HG03108 (cell line): ENCODE measurements at regions not wholly inside any gene's neighbourhood (a gene's known extent, or its start where the extent isn't known, plus 50 kb on each side); places are given as distances from the start of the nearest gene placed in this dataset.
"Not testable (repeated sequence)": the region's sequence is repeated elsewhere in the genome, so short reads cannot be mapped to it uniquely, and the experiment has no call there.

Experiments used
- ATAC-seq: cut with Tn5 transposase; IDR thresholded peaks from one replicate; pipeline ENCODE4 v1.9.1; 2021; ENCODE audit warnings: moderate library complexity; ENCODE audit not compliant: unreplicated experiment

DNA sequence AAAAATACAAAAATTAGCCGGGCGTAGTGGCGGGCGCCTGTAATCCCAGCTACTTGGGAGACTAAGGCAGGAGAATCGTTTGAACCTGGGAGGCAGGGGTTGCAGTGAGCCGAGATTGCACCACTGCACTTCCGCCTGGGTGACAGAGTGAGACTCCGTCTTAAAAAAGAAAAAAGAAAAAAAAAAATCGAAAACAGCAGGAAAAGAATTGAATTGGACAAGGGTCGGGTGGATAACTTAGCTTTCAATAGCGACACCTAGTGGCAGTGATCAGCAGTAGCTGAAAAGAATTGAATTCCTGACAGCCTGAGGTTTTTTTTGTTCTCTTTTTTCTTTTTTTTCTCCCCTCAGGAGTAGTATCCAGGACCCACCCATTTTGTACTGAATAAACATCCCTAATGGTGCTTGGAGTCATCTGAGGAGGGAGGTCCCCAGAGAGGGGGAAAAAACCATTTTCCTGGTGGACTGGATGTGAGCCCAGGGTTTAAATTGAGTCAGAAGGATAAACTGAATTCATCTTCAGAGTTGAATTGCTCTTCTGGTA lies 55.1 kb downstream of the CYCS start:
- no peak for ATAC-seq

DNA sequence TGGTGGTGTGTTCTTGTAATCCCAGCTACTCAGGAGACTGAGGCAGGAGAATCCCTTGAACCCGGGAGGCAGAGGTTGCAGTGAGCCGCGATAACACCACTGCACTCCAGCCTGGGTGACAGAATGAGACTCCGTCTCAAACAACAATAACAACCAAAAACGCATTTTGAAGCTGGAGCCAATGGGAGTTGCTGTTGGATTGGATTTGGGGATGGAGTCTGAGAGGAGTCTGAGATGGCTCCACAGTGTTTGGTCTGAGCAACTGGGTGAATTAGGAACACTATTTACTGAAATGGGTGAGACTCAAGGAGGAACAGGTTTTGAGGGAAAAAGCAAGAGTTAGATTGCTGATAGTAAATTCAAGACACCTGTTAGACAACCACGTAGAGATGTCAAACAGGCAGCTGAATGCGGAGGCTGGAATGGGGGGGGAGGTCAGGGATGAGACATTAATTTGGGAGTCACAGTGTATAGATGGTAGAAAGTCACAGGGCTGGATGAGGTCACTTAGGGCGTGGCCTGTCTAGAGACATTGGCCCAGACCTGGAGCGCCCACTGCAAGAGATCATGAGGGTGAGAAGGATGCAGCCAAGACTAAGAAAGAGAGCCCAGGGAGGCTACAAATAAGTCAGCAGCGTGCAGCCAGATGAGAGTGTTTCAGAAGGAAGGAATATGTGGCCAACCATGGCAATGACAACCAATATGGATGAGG lies 56.4 kb downstream of the CYCS start:
- no peak for ATAC-seq

- ATAC-seq = no peak
Observed at GRCh38 chr7:25067726-25068501, 57.1 kb downstream of the CYCS start.

DNA sequence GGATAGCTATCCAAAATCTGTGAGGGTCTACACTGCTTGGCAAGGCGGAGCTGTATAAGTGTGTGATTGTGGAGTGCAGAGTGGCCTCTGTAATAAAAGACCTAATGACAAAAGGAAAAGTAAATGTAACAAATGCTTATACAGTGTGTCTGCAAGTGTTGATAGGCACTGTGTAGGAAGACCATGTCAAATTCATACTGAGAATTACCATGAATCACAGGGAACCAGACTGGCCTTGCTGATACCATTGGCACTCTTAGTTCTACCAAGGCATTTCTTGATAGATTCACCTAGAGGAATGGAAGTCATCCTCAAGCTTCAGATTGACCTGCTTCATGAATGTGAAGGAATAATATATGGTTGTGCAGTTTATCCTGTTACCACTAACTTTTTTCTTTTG lies 58.8 kb downstream of the CYCS start:
- no peak for ATAC-seq

DNA sequence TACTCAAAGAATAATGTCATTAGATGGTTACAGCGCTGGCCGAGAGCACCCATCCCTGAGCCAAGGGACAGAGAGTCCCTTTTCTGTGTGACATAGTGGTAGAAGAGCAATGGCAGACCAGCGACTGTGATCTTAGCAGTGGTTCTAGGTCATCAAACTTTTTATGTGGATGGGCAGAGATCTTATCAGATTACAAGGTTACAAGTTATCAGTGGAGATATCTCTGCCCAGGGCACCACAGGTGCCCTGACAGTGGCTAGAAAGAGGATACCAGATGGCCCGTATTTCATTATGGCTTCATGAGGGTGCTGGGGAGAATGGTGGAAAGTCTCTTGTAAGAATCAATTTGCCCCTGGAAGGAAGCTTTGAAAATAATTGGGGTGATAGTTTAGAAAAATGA lies 62.7 kb downstream of the CYCS start:
- ATAC-seq = no peak

DNA sequence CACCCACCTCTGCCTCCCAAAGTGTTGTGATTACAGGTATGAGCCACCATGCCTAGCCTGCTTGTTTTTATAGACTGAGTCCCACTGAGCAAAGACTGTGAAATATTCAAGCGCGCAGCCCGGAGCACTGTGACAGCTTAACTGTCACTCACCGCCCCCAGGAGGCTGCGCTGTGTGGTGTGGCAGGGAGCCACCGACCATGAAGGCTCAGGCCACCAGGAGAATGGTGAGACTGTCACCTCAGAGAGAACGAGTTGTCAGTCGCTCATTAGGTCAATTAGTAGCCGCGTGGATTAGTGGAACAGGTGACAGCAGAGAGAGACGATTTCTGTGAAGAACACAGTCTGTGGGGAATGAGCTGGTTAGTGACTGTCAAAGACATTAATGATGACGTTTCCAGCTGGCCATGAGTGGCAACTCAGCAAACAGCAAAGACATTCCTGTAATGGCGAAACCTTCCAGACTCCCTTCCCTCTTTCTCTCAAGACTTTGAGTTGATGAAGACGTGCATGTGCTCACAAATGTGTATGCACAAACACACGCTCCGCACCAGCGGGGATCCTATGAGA lies 64.5 kb downstream of the CYCS start:
- no peak for ATAC-seq

GRCh38 chr7:25059576-25059975 lies 65.5 kb downstream of the CYCS start:
- no peak for ATAC-seq

GRCh38 chr7:25056368-25056767 lies 68.7 kb downstream of the CYCS start:
- ATAC-seq = no peak

- ATAC-seq = no peak
Observed at GRCh38 chr7:25055520-25056220, 69.4 kb downstream of the CYCS start.

GRCh38 chr7:25054819-25055519 lies 70.1 kb downstream of the CYCS start:
- ATAC-seq = no peak

GRCh38 chr7:25050223-25050622 lies 70.2 kb upstream of the OSBPL3 start:
- no peak for ATAC-seq

GRCh38 chr7:25048444-25048834 lies 68.5 kb upstream of the OSBPL3 start:
- no peak for ATAC-seq

- ATAC-seq = not testable (repeated sequence)
Observed at GRCh38 chr7:25047571-25048443, 67.8 kb upstream of the OSBPL3 start.

- no peak for ATAC-seq
Observed at GRCh38 chr7:25037325-25037724, 57.3 kb upstream of the OSBPL3 start.

GRCh38 chr7:25035274-25035673 lies 55.3 kb upstream of the OSBPL3 start:
- no peak for ATAC-seq

DNA sequence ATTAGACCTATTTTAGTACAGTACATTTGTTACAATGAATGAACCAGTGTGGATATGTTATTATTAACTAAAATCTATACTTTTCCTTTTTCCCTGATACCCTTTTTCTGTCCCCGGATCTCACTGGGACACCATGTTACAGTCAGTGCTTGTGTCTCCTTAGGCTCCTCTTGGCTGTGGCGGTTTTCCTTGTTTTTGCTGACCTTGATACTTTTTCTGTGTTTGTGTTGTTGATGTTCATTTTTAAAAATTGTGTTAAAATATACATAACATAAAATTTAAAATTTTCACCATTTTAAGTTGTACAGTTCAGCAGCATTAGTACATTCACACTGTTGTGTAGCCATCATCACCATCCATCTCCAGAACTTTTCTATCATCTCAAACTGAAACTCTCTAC lies 54.2 kb upstream of the OSBPL3 start:
- no peak for ATAC-seq

GRCh38 chr7:25032774-25033743 lies 53.1 kb upstream of the OSBPL3 start:
- ATAC-seq = no peak

DNA sequence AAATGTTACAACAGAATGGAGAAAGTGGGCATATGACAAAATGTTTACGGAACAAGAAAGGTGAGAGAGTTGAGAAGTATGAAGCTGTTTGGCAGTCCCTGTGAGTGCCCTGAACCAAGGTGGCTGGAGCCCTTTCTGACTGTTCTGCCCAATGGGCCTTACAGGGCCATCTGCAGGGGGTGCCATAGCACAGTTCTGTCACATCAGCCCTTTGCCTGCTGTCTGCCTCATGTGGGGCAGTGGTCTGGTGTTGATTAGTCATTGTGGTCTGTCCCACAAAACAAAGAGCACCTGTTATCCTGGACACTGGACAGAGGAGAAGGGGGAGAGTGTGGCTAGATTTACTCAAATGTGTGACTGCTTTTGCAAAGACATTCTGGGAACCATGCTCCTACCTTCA lies 51.5 kb upstream of the OSBPL3 start:
- ATAC-seq = peak; percentile 36

DNA sequence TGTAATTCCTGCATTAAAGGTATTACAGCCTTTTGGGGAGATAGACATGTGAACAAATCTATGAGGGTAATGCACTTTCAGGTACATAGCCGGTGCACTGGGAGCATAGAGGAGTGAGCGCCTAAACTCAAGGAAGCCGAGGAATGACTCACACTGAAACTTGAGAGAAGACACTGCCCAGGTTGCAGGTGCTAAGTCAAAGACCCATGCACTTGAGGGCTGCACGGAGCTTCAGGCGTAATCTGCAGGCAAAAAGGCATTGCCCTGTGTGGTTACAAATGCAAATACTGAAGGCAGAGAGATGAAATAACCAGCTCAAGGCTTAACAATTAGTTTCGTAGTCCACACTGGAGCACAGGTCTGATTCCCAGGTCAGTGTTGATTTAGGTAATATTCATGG lies 51.0 kb upstream of the OSBPL3 start:
- peak; percentile 86 for ATAC-seq
